Fibroblast of lung (primary cell): ENCODE measurements at regions not wholly inside any gene's neighbourhood (a gene's known extent, or its start where the extent isn't known, plus 50 kb on each side); places are given as distances from the start of the nearest gene placed in this dataset.

Experiments
- DNase-seq, 2 donors: peaks; one replicate each; pipeline versions ENCODE4 v3.0.0 to v3.0.0-alpha.2; 2010; ENCODE audit warnings: low read depth in 2 of 2
- H2AFZ ChIP-seq: 2 replicates; pipeline ENCODE4 v1.5.1; 2012; ENCODE audit warnings: low read length, control low read depth, inconsistent platforms
- H3K27ac ChIP-seq: 2 replicates; pipeline ENCODE4 v1.5.1; 2011; ENCODE audit warnings: low read length, control low read depth; ENCODE audit not compliant: insufficient read depth
- H3K27me3 ChIP-seq: 2 replicates; pipeline ENCODE4 v1.5.1; 2011; ENCODE audit warnings: mild to moderate bottlenecking, low read length; ENCODE audit not compliant: control insufficient read depth, insufficient read depth
- H3K36me3 ChIP-seq: 2 replicates; pipeline ENCODE4 v1.5.1; 2011; ENCODE audit warnings: low read length; ENCODE audit not compliant: control insufficient read depth, insufficient read depth
- H3K4me1 ChIP-seq: 2 replicates; pipeline ENCODE4 v1.5.1; 2011; ENCODE audit warnings: low read length; ENCODE audit not compliant: control insufficient read depth, insufficient read depth; ENCODE audit errors: extremely low read depth
- H3K4me2 ChIP-seq: 2 replicates; pipeline ENCODE4 v1.5.1; 2011; ENCODE audit warnings: low read length, control low read depth; ENCODE audit not compliant: insufficient read depth; ENCODE audit errors: extremely low read depth
- H3K4me3 ChIP-seq, 4 experiments: fragments of 200-600 bp in 1 of 4; sonication (generic) in 1 of 4; replicated peaks in 1 of 4; 2 replicates each; pipeline ENCODE4 v1.5.1; 2011 to 2016; ENCODE audit warnings: low read length in 4 of 4, low read depth in 3 of 4, mild to moderate bottlenecking in 3 of 4, control low read depth in 2 of 4, inconsistent platforms in 1 of 4, mixed read lengths in 1 of 4; ENCODE audit not compliant: insufficient read depth in 1 of 4; ENCODE audit errors: control extremely low read depth in 1 of 4
- H3K79me2 ChIP-seq: 2 replicates; pipeline ENCODE4 v1.5.1; 2012; ENCODE audit warnings: mild to moderate bottlenecking, low read length, inconsistent platforms; ENCODE audit not compliant: control insufficient read depth, insufficient read depth
- H3K9ac ChIP-seq: 2 replicates; pipeline ENCODE4 v1.5.1; 2011; ENCODE audit warnings: mild to moderate bottlenecking, low read length, control low read depth; ENCODE audit not compliant: insufficient read depth
- H3K9me3 ChIP-seq: 2 replicates; pipeline ENCODE4 v1.5.1; 2012; ENCODE audit warnings: low read depth, low read length; ENCODE audit not compliant: control insufficient read depth, insufficient read depth
- H4K20me1 ChIP-seq: 2 replicates; pipeline ENCODE4 v1.5.1; 2011; ENCODE audit warnings: low read length; ENCODE audit not compliant: control insufficient read depth, insufficient read depth; ENCODE audit errors: extremely low read depth
- EZH2 ChIP-seq: IDR thresholded peaks from 2 replicates; pipeline ENCODE4 v1.5.1; 2012; ENCODE audit warnings: low read length, control low read depth, mild to moderate bottlenecking; ENCODE audit errors: missing control alignments
- TF ChIP-seq, protein P1 (sequence below), 2 donors: IDR thresholded peaks in 1 of 2; conservative IDR thresholded peaks in 1 of 2; 1 replicate in 1 of 2; 2 replicates in 1 of 2; pipeline ENCODE4 v1.5.1; 2011 to 2012; ENCODE audit warnings: low read length in 2 of 2, control low read depth in 1 of 2, inconsistent platforms in 1 of 2, low read depth in 1 of 2, mild to moderate bottlenecking in 1 of 2

GRCh38 chr4:20463176-20463430 lies 211.4 kb downstream of the SLIT2 start:
- Histone ChIP-seq H2AFZ (no peak overlapping the region), H3K27ac (no peak overlapping the region), H4K20me1 (no peaks in the 10 kb centered on the region), H3K4me1 (peaks cover 2% of the 10 kb centered on the region), H3K36me3 (no peaks in the 10 kb centered on the region), H3K79me2 (no peaks in the 10 kb centered on the region), H3K27me3 (no peaks in the 10 kb centered on the region), H3K4me3 (no peak overlapping the region), H3K4me2 (no peak overlapping the region), H3K9me3 (no peaks in the 10 kb centered on the region), H3K9ac (no peak overlapping the region)
- no peak for DNase-seq
- TF ChIP-seq EZH2, result no peak
- TF ChIP-seq, protein P1, sequence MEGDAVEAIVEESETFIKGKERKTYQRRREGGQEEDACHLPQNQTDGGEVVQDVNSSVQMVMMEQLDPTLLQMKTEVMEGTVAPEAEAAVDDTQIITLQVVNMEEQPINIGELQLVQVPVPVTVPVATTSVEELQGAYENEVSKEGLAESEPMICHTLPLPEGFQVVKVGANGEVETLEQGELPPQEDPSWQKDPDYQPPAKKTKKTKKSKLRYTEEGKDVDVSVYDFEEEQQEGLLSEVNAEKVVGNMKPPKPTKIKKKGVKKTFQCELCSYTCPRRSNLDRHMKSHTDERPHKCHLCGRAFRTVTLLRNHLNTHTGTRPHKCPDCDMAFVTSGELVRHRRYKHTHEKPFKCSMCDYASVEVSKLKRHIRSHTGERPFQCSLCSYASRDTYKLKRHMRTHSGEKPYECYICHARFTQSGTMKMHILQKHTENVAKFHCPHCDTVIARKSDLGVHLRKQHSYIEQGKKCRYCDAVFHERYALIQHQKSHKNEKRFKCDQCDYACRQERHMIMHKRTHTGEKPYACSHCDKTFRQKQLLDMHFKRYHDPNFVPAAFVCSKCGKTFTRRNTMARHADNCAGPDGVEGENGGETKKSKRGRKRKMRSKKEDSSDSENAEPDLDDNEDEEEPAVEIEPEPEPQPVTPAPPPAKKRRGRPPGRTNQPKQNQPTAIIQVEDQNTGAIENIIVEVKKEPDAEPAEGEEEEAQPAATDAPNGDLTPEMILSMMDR (conservative IDR thresholded peaks at IDR 0.05 in 1 of 2, IDR thresholded peaks at IDR 0.05 in 1 of 2; ENCODE audit: low read depth in 1 of 2, low read length in 2 of 2), result no peak

- no peaks in the 10 kb centered on the region for H3K9me3 ChIP-seq
- H4K20me1 ChIP-seq, result no peaks in the 10 kb centered on the region
- no peak overlapping the region for H3K4me3 ChIP-seq
- peaks cover 2% of the 10 kb centered on the region for H3K4me1 ChIP-seq
- TF ChIP-seq EZH2, result no peak
- TF ChIP-seq, protein P1 (conservative IDR thresholded peaks at IDR 0.05 in 1 of 2, IDR thresholded peaks at IDR 0.05 in 1 of 2; ENCODE audit: low read depth in 1 of 2, low read length in 2 of 2), result no peak
- no peak overlapping the region for H2AFZ ChIP-seq
- H3K4me2 ChIP-seq, result no peak overlapping the region
- H3K79me2 ChIP-seq, result no peaks in the 10 kb centered on the region
- H3K27me3 ChIP-seq, result no peaks in the 10 kb centered on the region
- no peak overlapping the region for H3K27ac ChIP-seq
- H3K36me3 ChIP-seq, result no peaks in the 10 kb centered on the region
- DNase-seq, result peak; percentile 71 to 79
- H3K9ac ChIP-seq, result no peak overlapping the region
Observed at GRCh38 chr4:20464381-20464780, 212.7 kb downstream of the SLIT2 start.

GRCh38 chr4:20474119-20474518 lies 222.4 kb downstream of the SLIT2 start:
- peak; percentile 25 to 54 for DNase-seq
- Histone ChIP-seq H3K4me3 (no peak overlapping the region), H3K27me3 (no peaks in the 10 kb centered on the region), H2AFZ (no peak overlapping the region), H3K9me3 (no peaks in the 10 kb centered on the region), H3K79me2 (no peaks in the 10 kb centered on the region), H3K27ac (no peak overlapping the region), H3K4me1 (no peaks in the 10 kb centered on the region), H3K36me3 (no peaks in the 10 kb centered on the region), H3K9ac (no peak overlapping the region), H3K4me2 (no peak overlapping the region), H4K20me1 (no peaks in the 10 kb centered on the region)
- TF ChIP-seq, protein P1 (conservative IDR thresholded peaks at IDR 0.05 in 1 of 2, IDR thresholded peaks at IDR 0.05 in 1 of 2; ENCODE audit: low read depth in 1 of 2, low read length in 2 of 2), result no peak
- no peak for TF ChIP-seq EZH2
